HEK293 (cell line): ENCODE measurements at regions not wholly inside any gene's neighbourhood (a gene's known extent, or its start where the extent isn't known, plus 50 kb on each side); places are given as distances from the start of the nearest gene placed in this dataset.

Experiments used
- ATF2 ChIP-seq: fragments of 450-650 bp; formaldehyde crosslinking; IDR thresholded peaks from 2 replicates; pipeline ENCODE4 v1.5.1; 2016; ENCODE audit warnings: missing biosample characterization, missing genetic modification characterization, low read depth
- CTCF ChIP-seq: fragments of 450-650 bp; formaldehyde crosslinking; IDR thresholded peaks from 2 replicates; pipeline ENCODE4 v1.5.1; 2016; ENCODE audit warnings: missing biosample characterization, missing genetic modification characterization
- GLIS1 ChIP-seq: fragments of 450-650 bp; formaldehyde crosslinking; IDR thresholded peaks from 2 replicates; pipeline ENCODE4 v1.5.1; 2016; ENCODE audit warnings: missing biosample characterization, missing genetic modification characterization
- HIC1 ChIP-seq: fragments of 450-650 bp; formaldehyde crosslinking; IDR thresholded peaks from 2 replicates; pipeline ENCODE4 v1.5.1; 2016; ENCODE audit warnings: missing biosample characterization, missing genetic modification characterization
- KLF16 ChIP-seq: fragments of 450-650 bp; formaldehyde crosslinking; IDR thresholded peaks from 2 replicates; pipeline ENCODE4 v1.5.1; 2017; ENCODE audit warnings: missing biosample characterization, missing genetic modification characterization
- PRDM10 ChIP-seq: fragments of 450-650 bp; formaldehyde crosslinking; IDR thresholded peaks from 2 replicates; pipeline ENCODE4 v1.5.1; 2016; ENCODE audit warnings: missing biosample characterization, missing genetic modification characterization
- YY1 ChIP-seq: fragments of 450-650 bp; formaldehyde crosslinking; IDR thresholded peaks from 2 replicates; pipeline ENCODE4 v1.5.1; 2018; ENCODE audit warnings: missing biosample characterization, missing genetic modification characterization
- ZNF114 ChIP-seq: fragments of 450-650 bp; formaldehyde crosslinking; IDR thresholded peaks from 2 replicates; pipeline ENCODE4 v1.5.0; 2017; ENCODE audit warnings: missing biosample characterization, missing genetic modification characterization
- ZNF140 ChIP-seq: fragments of 450-650 bp; formaldehyde crosslinking; IDR thresholded peaks from 2 replicates; pipeline ENCODE4 v1.5.1; 2016; ENCODE audit warnings: missing biosample characterization, missing genetic modification characterization
- ZNF239 ChIP-seq: fragments of 450-650 bp; formaldehyde crosslinking; IDR thresholded peaks from 2 replicates; pipeline ENCODE4 v1.5.1; 2016; ENCODE audit warnings: missing biosample characterization, missing genetic modification characterization
- ZNF248 ChIP-seq: fragments of 450-650 bp; formaldehyde crosslinking; IDR thresholded peaks from 2 replicates; pipeline ENCODE4 v1.5.1; 2017; ENCODE audit warnings: missing biosample characterization, missing genetic modification characterization
- TF ChIP-seq, protein P1 (sequence below): fragments of 450-650 bp; formaldehyde crosslinking; IDR thresholded peaks from 2 replicates; pipeline ENCODE4 v1.5.1; 2016; ENCODE audit warnings: missing biosample characterization, missing genetic modification characterization

- TF ChIP-seq HIC1 (tag by site-specific recombination) (no peak), YY1 (tag by site-specific recombination) (no peak), ZNF140 (no peak), PRDM10 (tag by site-specific recombination) (no peak), ZNF114 (tag by site-specific recombination) (no peak), ZNF248 (tag by site-specific recombination) (no peak), ZNF239 (tag by site-specific recombination) (no peak), GLIS1 (tag by site-specific recombination) (no peak), KLF16 (tag by site-specific recombination) (no peak), CTCF (no peak), ATF2 (tag by site-specific recombination) (no peak)
- TF ChIP-seq, protein P1, sequence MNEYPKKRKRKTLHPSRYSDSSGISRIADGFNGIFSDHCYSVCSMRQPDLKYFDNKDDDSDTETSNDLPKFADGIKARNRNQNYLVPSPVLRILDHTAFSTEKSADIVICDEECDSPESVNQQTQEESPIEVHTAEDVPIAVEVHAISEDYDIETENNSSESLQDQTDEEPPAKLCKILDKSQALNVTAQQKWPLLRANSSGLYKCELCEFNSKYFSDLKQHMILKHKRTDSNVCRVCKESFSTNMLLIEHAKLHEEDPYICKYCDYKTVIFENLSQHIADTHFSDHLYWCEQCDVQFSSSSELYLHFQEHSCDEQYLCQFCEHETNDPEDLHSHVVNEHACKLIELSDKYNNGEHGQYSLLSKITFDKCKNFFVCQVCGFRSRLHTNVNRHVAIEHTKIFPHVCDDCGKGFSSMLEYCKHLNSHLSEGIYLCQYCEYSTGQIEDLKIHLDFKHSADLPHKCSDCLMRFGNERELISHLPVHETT (tag by site-specific recombination): no peak
These were observed 376.9 kb upstream of the FZD8 start for GRCh38 chr10:36018996-36019395.
